ENCODE measurements at regions not wholly inside any gene's neighbourhood (a gene's known extent, or its start where the extent isn't known, plus 50 kb on each side); places are given as distances from the start of the nearest gene placed in this dataset.

GRCh38 chr22:27669798-27670599 is 131.6 kb downstream of the MN1 start:
- Histone ChIP-seq H3K9me3 (ENCODE audit: insufficient read depth in 2 of 2, low read depth in 1 of 2, low read length in 1 of 2) (peaks cover 0 to 5% of the 10 kb centered on the region in 2 experiments; a peak in 2 of 4 replicates), H3K79me2 (ENCODE audit: control insufficient read depth in 1 of 2, insufficient read depth in 2 of 2, low read length in 2 of 2) (no peaks in the 10 kb centered on the region), H3K56ac (replicated peaks; ENCODE audit: insufficient read length, low read depth, low read length) (no peak overlapping the region), H3K4me2 (ENCODE audit: insufficient read depth in 1 of 2, low read depth in 2 of 2, low read length in 2 of 2) (peak overlapping the region; percentile 41 to 46; a peak in 3 of 4 replicates), H3K36me3 (ENCODE audit: control insufficient read depth in 2 of 4, insufficient read depth in 4 of 4, low read length in 3 of 4) (peaks cover 0 to 1% (median 0%) of the 10 kb centered on the region in 4 experiments; a peak in 1 of 8 replicates), H2BK20ac (ENCODE audit: low read length) (peak overlapping the region; percentile 74), H4K5ac (ENCODE audit: insufficient read length, low read depth, low read length) (peak overlapping the region; percentile 73), H3K79me1 (ENCODE audit: low read depth, low read length) (no peaks in the 10 kb centered on the region; the same call in 1 of the 2 replicates), H3K9ac (replicated peaks in 1 of 4; ENCODE audit: extremely low read depth in 1 of 4, low read depth in 3 of 4, low read length in 3 of 4) (no peak overlapping the region; a peak in 1 of 7 replicates), H2BK15ac (ENCODE audit: low read length) (peak overlapping the region; percentile 48; the same call in 1 of the 2 replicates), H3K23me2 (ENCODE audit: low read depth, low read length) (no peaks in the 10 kb centered on the region; the same call in 1 of the 2 replicates), H3K18ac (ENCODE audit: extremely low read depth, low read length) (peak overlapping the region; percentile 84), H2BK120ac (replicated peaks; ENCODE audit: low read depth, low read length) (peak overlapping the region; percentile 84), H2AK5ac (ENCODE audit: low read depth, low read length) (peak overlapping the region; percentile 89), H3K27me3 (replicated peaks in 1 of 4; ENCODE audit: control insufficient read depth in 3 of 4, extremely low read depth in 1 of 4, insufficient read depth in 3 of 4, low read length in 3 of 4) (no peaks in the 10 kb centered on the region), H2AFZ (ENCODE audit: low read length) (no peak overlapping the region), H3K4me3 (ENCODE audit: extremely low read depth in 1 of 4, insufficient read depth in 2 of 4, low read depth in 3 of 4, low read length in 4 of 4) (no peak overlapping the region), H3K27ac (ENCODE audit: low read depth, low read length) (0 out of 2 replicates have a peak overlapping the region, but pooled peaks have one; percentile 17), H3K14ac (ENCODE audit: insufficient read length) (no peak overlapping the region), H4K20me1 (replicated peaks in 1 of 2; ENCODE audit: control insufficient read depth in 1 of 2, insufficient read depth in 2 of 2, low read length in 2 of 2) (peaks cover 0 to 2% of the 10 kb centered on the region in 2 experiments), H4K8ac (ENCODE audit: extremely low read depth, insufficient read depth, low read length) (no peak overlapping the region), H3K4me1 (replicated peaks in 1 of 4; ENCODE audit: control insufficient read depth in 3 of 4, insufficient read depth in 4 of 4, low read length in 3 of 4) (peaks cover 8 to 23% (median 17%) of the 10 kb centered on the region in 4 experiments), H4K91ac (replicated peaks; ENCODE audit: insufficient read length, low read length) (peak overlapping the region; percentile 90), H2BK12ac (ENCODE audit: low read depth, low read length) (peak overlapping the region; percentile 93), H3K4ac (replicated peaks; ENCODE audit: insufficient read length, low read depth, low read length) (peak overlapping the region; percentile 46), H3K23ac (ENCODE audit: insufficient read length) (no peak overlapping the region), H2BK5ac (ENCODE audit: low read depth, low read length) (peak overlapping the region; percentile 93)
- WGBS, 2 experiments (ENCODE audit: extremely low coverage in 1 of 2, insufficient coverage in 1 of 2, insufficient read length in 1 of 2, insufficient replicate concordance in 2 of 2, low coverage in 1 of 2, low lambda C conversion rate in 2 of 2, missing lambda C conversion rate in 1 of 2) = 76% methylated on average over 13 of the region's 13 CpGs; no CpG with 5 or more reads in 1 of the 2 experiments
- ChIA-PET CTCF (ENCODE audit: partially characterized antibody) (interaction anchor here (1.0 to 9.5 kb wide), 10 partner anchors 11 to 255 kb away, joined by 3 to 57 read pairs (median 4); no protein-coding TSS in a partner anchor), POLR2A (ENCODE audit: partially characterized antibody) (interaction anchor here (0.6 to 2.3 kb wide), 15 partner anchors 9 to 195 kb away, joined by 3 to 15 read pairs (median 3); no protein-coding TSS in a partner anchor)
- peak; percentile 92 for TF ChIP-seq KDM1A (IDR thresholded peaks at IDR 0.05; ENCODE audit: borderline replicate concordance, low read length)
- 0 out of 3 replicates have a peak, but pooled peaks of 1 of the 2 experiments have one; percentile 9 for TF ChIP-seq POLR2A (IDR thresholded peaks at IDR 0.05; ENCODE audit: control extremely low read depth in 1 of 2, low read depth in 2 of 2, low read length in 2 of 2)
- TF ChIP-seq SIRT6 (IDR thresholded peaks at IDR 0.05; ENCODE audit: low read length) = no peak
- DNase-seq (ENCODE audit: low read depth in 1 of 2, low spot score in 2 of 2) (peak in 1 of 2 experiments; percentile 58), FAIRE-seq (no peak)

Measured in H1 (cell line).